SHP77 treated with DMSO at 0.1 percent for 48 hours (cell line): ENCODE measurements at regions not wholly inside any gene's neighbourhood (a gene's known extent, or its start where the extent isn't known, plus 50 kb on each side); places are given as distances from the start of the nearest gene placed in this dataset.
A peak's percentile ranks its signal among the peaks of the same experiment; 100 is the strongest.

Experiments used
- DNase-seq: peaks from one replicate; lab custom pipeline; 2025; lab: John Stamatoyannopoulos, UW

DNA sequence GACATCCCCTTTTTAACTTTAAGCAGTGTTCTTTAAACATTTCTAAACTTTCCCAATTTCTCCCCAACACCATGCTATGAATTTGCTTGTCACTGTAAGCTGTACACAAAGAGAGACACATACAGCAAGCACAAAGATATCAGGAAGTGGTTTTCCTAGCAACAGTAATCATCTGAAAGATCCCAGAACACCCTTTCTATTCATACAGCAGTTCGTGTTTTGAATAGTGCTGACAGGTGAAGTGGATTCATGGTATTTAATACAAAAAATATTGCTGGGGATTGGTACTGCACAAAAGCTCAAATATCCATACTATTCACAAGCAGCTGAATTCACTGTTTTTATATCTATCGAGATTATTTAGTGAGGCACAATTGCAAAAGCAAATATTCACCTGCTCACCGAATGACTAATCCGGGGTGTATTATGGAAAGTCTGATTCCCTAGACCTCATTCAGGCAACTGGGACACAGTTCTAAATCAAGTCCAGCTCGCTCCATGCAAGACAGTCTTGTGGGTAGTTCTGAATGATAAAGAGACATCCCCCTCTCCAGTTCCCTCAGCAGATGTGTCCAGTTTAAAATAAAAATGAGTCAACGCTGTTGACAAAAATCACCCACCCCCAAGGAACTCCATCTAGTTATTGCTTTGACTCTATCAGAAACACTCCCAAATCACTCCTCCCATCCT lies 107.1 kb upstream of the TSHZ2 start:
- DNase-seq: no peak

DNA sequence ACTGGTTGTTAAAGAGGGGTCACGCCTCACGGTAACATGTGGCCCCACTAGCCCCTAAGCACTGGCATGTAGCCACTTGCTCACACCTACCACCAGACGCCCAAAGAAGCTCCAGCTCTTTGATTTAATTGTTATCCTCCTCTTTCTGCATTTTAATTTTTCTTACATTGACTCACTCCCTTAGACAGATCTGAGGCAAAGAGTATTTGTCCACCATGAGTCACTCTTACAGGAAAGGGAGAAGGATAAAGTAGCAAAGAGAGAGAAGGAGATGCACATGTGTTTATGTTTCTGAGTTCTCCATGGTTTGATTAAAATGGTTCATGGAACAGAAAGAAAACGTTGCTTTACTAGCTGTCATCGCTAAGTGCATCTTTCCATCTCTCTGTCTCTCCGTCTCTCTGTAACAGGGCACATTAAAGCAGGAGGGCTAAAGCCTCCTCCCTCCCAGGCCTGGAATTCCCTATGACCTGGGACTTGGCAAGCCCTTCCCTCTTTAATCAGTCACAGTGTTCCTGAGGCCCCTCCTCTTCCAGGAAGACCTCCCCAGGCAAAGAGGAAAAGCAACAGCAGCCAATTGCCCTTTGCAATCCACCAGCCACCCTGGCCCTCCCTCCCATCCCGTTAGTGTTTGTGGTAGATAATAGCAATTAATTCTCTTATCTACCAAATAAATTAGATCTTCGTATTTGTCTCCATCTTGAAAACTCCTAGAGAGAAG lies 112.8 kb upstream of the TSHZ2 start:
- DNase-seq: no peak

DNA sequence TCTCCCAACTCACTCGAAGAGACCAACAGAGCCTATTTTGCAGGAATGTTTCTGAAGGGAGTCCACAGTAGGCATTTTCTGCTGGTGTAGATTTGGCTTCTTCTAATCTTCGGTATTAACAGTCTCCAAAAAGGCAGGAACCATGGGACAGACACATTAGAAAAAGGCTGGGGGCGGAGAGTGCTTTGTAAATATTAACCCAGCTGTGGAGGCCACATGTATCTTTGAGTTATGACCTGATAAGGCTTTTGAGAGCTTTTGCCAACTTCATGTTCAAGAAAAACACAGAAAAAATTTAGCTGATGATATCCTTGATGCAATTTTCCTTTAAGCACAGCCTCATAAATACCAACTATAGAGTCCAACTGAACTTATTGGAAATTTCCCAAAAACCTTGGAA lies 119.4 kb upstream of the TSHZ2 start:
- peak; percentile 35 for DNase-seq

DNA sequence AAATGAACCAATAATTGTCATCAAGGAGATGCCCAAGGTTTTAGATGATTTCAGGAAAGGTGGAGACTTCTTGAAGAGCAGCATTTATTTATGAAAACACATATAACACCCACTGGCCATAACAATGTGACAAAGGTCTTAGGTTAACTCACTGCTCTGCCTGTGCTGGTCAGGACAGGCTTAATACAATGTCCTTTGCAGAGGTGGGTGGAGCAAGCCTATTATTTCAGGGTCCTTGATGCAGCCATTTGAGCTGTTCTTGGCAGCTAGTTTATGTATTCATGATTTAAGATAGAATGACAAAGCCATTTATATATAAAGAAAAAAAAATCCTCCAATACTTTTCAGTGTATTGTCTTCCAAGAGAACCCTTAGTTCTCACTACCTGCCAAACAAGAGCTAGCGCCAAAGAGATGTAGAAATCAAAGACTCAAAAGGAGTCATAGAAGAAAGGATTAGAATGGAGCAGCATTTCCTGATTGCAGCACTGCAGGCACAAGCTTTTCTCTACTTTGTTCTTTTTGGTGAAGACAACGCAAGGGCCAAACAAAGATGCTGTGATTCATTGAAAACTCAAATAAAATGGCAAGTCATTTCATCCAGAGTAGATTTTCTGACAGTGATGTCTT lies 124.3 kb upstream of the TSHZ2 start:
- no peak for DNase-seq

DNA sequence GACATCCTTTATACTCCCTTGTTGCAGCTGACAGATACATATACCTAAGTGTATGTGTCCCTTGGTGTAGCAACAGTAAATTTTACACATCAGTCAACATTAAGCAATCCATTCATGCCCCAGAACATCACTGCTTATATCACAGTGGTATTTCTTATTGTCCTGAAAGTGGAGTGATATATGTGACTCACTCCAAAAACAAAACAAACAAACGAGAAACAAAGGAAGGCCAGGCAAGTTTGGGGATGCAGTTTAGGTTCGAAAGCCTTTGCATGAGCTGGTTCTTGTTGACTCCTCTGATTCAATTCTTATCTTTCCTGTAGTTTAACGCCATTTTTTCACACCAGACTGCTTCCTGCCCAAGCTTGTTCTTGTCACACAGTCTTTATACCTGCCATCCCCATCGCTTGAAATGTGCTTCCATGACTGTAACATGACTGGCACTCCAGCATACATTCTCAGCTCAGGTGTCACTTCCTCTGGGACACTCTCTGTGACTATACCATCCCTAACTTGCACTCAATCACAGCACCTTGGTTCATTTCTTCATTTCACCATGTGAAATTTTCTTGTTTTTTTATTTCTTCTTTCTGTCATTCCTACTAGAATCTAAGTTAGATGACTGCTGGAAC lies 125.0 kb upstream of the TSHZ2 start:
- DNase-seq: no peak

DNA sequence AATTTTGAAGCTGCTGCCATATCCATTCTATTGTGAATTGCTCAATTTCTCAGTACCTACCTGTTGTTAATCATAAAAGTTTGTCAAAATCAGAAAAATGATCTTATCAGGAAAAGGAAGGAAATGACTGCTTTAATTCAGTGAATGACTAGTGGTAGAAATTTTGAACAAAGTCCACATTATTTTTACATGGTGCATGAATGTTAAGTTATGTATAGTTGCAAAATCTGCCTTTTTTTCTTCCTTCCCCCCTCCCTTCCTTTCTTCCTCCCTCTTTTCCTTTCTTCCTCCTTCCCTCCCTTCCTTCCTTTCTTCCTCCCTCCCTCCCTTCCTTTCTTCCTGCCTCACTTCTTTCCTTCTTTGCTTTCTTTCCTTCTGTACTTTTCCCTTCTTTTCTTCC lies 127.1 kb upstream of the TSHZ2 start:
- no peak for DNase-seq

DNA sequence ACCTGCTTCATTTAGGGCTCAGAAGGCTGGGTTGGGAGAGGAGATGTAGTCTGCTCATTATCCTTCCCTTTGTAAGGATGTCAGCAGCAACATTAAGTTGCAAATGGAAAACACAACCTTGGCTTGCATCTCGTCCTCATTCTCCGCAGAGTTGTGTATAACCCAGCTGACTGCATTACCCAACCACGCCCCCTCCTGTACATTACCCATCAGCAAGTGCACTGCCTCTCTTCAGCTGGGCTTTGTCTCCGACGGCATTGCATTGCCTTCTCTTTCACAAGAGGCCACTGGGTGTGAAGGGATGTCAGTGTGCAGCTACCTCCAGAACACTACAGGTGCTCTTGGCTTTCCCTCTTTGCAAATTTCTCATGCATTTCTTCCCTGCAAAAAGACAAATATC lies 128.7 kb upstream of the TSHZ2 start:
- no peak for DNase-seq

DNA sequence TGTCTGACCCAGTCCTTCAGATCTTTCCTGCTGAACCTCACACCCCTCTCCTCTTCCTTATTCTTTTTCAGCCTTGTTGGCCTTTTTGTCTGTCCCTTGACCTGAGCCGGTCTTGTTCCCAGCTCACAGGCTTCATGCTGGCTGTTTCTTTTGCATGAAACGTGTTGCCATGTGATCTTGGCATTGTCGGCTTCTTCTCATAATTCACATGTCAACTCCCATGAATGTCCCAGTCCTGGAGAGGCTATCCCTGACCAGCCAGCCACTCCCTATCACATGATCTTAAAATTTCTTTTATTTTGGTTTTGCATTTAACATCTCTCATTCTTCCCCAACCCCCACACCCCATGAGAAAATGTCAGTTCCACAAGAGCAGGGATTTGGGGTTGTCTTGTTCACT lies 131.2 kb upstream of the TSHZ2 start:
- no peak for DNase-seq

DNA sequence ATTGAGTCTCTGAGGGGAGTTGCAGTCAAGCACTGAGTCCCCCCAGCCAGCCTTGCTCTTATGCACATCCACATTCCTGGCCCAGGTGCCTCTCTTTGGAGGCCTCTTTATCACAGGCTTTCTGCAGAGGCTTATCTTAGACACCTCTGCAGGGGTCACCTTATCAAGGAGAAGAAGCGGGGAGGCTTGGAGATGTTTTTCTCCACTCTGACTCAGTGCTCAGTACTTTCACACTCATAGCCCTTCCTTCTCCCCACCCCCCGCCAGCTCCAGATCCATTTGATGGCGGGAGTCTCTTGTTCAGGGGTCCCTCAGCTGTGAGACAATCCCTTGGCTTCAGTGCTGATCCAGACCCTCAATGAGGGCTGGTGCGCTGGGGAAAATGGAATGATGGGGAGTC lies 132.1 kb upstream of the TSHZ2 start:
- no peak for DNase-seq

DNA sequence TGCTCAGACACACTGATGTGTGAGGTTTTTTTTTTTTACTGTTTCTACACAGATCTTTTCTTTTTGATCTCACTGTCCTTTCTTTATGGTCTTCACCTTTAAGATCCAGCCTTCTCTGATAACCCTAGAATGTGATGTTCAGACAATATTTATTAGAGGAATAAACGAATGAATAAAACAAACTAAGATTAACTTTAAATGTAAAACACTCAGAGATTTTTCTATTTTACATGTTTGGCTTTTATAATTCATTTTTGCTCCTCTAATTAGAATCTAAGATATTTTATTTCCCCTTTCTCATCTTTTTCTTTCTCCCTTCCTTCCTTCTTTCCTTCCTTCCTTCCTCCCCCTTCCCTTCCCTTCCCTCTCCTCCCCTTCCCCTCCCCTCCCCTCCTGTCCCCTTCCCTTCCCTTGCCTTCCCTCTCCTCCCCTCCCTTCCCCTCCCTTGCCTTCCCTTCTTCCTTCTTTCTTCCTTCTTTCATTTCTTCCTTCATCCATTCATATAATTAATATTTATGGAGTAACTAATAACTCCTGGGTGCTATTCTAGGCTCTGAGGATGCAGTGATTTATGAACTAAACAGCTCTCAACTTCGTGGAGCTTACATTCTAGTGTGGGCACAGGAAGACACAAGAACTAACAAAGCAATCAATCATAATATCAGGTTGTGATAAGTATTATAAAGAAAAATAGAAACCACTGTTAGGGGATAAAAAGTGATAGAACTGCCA lies 133.5 kb upstream of the TSHZ2 start:
- DNase-seq: no peak

DNA sequence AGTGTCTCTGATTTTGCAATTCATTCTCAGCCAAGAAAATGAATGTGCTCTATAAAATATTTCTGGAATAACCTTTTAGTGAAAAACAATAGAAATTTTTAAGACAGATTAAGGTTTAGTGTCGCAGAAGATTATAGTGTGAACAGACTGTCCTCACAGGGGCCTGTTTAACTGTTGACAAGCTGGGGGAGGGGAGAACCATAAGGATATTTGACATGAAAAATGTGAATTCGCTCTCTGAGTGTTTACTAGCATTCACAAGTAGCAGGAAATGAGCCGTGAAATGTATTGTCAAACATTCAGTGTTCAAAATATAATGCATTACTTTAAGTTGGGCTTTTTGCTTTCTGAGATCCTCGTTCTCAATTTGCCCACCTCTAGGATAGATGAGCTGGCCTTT lies 134.8 kb upstream of the TSHZ2 start:
- DNase-seq: no peak

DNA sequence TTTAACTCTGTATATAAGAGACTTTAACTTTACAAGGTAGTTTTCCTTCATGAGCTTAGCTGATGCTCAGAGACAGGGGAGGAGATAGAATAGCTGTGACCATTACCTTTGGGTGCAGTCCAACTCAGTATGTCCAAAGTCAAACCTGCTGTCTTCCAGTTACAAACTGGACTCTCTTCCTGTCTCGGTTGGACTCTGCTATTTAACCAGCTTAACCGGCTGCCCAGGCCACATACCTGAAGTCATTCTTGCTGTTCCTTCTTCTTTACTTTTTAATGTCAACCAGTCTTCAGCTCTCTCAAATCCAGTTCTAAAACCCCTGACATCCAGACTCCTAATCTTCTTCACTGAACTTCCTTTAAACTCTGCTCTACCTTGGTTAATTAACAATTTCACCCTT lies 138.3 kb upstream of the TSHZ2 start:
- DNase-seq: no peak

DNA sequence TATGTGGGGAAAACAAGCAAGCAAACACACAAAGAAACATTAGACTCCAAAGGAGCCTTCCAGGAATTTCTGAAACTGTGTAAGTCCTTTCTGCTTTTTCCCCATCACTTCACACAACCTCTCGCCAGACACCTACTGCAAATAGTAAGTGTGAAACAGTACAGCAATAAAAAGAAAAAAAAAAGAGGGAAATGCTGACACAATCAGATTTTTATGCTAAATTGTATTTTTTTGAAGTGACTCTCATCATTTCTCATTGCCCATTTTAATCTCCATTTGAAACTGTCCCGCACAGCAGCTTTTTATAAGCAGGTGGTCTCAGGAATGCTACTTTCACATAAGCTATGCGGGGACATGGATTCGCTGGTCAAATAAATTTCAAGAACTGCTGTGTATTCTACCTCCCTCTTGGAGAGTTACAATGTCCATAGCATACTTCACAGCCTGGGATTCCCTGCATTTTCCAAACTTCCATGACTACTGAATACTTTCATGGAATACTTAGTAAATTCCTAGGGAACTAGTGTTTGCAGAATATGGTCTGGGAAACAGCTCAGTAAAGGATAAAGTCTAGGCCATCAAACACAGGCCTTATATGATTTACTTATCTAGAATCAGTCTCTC lies 139.9 kb upstream of the TSHZ2 start:
- no peak for DNase-seq

DNA sequence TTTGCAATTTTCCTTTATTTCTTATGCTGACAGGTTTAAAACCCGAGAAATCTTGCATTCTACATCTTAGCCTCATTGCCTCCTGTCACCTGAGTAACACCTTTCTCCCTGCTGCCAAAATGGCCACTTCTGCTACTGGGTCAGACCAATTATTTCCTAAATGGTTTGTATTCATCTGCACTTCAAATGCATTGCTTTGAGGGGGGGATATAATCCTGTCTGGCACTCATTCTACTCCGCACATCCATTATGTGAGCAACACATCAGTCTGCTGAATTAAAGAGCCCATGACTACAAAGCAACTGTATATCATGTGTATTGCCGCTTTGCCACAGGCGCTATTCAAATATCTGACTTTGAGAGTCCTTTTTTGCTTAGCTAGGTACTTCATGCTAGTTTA lies 141.6 kb upstream of the TSHZ2 start:
- DNase-seq: no peak

DNA sequence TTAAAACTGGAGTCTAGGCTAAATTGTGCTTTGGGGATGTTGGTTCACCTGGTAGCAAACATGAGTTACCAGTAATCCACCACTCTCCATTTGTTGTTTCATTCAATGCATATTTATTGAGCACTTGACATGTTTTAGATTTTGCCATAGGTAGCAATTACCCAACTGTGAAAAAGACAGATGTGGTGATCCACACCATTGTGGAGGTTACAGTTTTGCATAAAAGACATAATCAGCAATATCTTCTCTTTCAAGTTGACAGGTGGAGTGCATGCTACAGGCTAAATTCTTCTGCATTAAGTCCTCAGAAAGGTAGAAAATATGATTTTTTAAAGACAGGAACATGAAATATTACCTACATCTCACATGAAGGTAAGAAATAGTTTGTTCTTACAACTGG lies 143.0 kb upstream of the TSHZ2 start:
- no peak for DNase-seq

DNA sequence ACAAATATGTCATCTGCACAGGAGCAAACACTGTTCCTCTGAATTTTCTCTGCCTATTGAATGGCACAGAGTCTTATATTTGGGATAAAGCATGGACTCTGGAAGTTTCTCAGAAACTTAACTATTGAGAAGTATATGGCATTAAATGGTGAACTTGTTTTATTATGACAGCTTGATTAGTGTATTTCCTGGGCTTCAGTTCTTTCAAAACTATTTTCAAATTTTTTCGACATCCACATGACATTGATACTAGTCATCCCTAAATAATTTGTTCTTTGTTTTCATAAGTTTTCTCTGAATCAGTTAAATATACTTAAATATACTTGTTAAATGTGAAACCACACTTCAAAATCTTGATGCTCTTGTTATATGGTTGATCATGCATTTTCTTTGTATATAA lies 144.0 kb upstream of the TSHZ2 start:
- DNase-seq: no peak

DNA sequence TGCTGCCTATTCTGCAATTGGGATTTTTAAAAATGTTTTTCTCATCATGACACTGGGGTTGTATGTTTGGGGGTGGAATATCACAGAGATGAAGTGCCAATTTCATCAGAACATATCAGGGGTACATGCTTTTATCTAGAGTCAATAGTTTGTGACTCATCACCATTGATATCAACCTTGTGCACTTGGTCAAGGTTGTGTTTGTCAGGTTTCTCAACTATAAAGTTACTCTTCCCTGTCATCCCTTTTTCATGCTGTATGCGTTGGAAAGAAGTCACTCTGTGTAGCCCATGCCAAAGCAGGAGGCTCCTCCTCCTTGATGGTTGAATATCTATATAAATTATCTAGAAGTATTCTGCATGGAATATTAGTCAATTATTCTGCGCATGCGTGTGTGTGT lies 145.4 kb upstream of the TSHZ2 start:
- no peak for DNase-seq

DNA sequence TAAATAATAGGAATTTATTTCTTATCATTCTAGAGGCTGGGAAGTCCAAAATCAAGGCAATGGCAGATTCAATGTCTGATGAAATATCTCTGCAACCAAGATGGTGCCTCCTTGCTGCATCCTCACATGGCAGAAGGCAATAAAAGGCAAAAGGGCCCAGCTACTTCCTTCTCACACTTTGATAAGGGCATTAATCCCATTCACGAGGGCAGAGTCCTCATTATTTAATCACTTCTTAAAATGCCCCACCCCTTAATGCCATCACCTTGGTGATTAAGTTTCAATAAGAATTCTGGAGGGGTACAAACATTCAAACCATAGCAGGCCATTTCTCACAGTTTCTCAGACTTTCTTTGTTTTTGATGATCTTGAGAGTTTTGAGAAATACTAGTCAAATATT lies 145.8 kb upstream of the TSHZ2 start:
- no peak for DNase-seq

DNA sequence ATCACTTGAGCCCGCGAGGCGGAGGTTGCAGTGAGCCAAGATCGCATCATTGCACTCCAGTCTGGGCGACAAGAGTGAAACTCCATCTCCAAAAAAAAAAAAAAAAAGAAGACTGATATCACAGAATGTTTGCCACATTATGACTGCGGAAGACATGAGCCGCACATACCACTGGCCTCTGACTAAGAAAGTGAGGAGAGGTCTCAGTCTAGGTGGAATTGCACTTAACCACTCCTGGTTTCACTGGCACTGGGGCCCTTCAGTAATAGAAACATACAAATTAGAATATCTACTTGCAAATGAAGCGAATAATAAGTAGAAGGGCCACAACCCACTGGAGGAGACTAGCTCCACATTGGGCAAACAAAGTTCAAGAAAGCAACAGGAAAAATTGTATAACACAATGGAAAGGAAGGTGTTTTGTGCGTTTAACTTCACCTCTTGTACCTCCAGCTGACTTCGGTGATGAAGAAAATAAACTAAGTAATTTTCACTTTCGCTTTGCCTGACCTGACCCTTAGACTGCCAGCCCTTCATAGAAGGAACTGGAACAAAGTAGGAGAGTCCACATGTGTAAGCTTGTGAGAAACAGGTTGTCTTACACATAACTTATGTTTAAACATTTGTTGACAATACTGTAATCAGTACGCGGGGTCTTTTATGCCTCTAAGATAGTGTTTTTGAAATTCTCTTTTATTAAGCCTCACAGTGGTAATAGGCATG lies 147.5 kb upstream of the TSHZ2 start:
- DNase-seq: no peak

DNA sequence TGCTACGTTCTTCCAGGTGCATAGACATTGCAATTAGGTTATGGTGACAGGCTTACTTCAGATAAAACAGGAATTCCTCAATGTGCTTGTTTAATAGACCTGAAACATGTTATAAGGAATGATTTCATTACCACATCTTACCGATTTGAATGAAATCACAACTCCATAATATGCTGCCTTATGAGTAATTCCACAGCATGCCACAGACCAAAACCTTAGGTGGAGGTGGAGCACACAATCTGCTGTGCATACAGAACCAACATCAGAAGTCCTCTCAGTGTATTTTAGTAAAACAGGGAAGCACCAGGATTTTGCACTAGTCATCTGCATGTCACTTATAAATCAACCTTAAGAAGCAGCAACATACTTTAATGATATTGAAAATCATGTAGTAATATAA lies 148.9 kb upstream of the TSHZ2 start:
- DNase-seq: no peak

DNA sequence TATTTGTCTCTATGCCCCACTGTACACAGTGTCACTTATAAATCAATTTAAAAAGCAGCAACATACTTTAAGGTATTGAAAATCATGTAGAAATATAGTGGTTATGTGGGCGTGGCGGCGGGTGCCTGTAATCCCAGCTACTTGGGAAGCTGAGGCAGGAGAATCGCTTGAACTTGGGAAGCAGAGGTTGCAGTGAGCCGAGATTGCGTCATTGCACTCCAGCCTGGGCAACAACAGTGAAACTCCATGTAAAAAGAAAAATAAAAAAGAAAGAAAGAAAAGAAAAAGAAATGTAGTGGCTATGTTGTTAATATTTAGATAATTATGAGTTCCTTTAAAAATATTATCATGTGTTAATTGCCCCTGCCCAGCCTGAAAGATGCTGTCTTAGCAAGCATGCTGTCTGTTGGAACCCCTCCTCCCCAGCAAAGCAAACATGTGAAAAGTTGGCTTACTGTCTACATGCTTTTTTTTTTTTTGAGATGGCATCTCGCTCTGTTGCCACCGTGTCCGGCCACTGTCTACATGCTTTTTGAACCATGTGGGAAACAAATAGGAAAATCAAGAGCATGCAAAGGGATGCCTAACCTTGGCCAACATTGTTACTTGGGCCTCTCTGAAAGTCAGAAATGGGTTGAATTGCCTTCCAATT lies 151.4 kb upstream of the TSHZ2 start:
- no peak for DNase-seq
